ENCODE measurements at regions not wholly inside any gene's neighbourhood (a gene's known extent, or its start where the extent isn't known, plus 50 kb on each side); places are given as distances from the start of the nearest gene placed in this dataset.
A peak's percentile ranks its signal among the peaks of the same experiment; 100 is the strongest.

DNA sequence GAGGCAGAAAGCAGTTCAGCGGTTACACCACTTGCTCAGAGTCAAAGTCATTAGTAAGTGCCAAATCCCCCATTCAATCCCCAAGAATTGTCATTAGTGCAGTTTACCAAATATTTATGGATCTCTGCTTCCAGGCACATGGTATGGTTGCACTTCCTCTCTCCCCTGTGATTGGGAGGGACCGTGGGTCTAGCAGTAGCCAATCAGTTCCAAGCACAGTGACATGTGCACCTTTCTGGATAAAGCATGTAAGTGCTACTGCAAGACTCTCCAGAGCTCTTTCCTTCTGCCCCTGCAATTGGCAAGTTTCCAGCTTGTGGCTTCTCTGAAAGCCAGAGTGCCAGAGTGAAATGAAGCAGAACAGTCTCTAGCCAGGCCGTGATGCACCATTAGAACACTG, 85.3 kb upstream of the FLRT2 start:
- DNase-seq, result peak; percentile 80

DNA sequence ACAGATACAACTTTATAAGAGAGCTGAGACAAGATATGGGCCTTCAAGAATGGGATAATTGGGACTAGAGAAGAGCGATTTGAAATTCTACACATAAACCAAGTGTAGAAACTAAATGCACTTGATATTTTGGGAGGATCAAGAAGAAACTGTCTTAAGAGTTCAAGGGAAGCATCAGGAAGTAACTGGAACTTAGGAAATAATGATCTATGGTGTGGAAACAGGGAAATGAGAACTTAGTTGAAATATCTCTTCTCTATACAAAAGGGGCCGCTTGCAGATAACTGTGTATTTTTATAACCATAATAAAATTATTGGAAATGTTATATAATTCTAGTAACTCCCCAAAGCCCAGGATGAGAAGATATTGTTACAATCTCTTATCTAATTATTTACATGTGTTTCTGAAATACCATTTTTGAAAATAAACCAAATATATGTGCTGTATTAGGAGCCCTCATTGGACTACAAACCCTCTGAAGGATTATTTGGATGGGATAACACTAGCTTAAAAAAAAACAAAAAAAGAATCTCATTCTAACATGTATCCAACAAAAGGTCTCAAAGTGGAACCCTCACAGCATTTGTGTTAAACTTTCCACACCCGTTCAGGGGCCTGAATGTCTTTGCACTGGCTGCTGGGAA, 84.7 kb upstream of the FLRT2 start:
- DNase-seq, result no peak

DNA sequence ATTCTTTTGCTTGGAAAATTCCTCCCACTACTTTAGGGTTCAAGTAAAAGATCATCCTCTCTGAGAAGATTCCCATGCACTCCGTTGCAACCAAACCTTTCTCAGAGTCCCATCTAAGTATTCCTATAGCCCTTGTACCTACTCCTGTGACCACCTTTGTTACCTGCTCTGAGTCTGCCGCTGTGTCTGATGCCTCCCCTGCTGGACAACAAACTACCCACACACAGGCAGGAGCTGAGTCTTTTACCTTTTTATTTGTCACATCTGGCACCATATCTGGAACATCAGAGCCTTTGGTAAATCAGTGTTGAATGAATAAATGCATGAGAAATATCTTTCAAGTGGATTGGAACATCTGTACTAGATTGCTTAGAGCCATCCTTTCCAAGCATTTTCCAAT, 82.1 kb upstream of the FLRT2 start:
- no peak for DNase-seq

DNA sequence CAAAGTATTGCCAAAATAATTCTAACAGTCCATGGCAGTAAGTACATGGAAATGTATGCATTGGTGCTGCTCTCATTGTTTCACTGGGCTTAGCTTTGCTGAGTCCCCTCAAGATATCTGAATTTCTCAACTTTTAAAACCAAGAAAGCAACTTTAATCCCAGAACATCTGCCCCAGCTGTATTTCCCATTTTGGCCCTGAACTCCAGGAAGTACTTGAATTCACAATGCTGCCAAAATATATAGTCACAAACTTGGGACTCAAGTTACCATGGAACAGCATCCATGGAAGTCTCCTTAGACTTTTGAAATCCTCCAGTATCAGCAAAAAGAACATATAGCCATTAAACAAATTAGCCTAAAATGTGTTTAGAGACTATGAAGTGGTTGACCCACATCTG, 78.5 kb upstream of the FLRT2 start:
- no peak for DNase-seq

DNA sequence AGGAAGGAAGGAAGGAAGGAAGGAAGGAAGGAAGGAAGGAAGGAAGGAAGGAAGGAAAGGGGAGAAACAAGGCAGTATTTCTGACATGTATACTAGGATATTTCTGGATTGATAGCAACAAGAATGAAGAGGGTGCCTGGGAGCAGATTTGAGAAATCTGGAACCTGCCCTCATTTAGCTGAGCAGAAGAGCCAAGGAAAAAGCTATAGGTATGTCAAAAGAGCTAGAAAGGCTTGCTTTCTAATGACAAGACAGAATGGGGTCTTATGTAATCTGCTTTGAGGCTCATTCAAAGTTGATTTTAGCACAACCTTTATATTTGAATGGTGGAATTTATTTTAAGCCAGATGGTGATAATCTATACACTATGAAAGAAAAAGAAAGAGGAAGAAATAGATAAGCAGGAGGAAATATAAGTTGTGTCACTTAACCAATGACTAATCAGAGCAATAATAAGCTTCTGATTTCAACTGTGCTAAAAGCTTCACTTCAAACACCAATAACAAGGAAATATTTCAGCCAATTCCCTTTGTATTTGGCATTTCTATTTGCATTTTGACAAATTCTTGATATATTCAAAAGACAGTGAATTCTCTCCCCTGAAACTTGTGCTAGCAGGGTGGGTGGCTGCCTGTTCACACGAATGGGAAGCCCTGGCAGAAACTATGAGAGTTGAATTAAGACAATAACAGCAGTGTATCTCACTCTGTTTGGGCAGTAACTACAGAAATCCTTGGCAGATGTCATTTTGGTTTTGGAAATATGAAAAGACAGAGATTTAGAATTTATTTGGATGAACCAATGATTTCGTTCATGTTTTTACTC, 76.3 kb upstream of the FLRT2 start:
- no peak for DNase-seq

DNA sequence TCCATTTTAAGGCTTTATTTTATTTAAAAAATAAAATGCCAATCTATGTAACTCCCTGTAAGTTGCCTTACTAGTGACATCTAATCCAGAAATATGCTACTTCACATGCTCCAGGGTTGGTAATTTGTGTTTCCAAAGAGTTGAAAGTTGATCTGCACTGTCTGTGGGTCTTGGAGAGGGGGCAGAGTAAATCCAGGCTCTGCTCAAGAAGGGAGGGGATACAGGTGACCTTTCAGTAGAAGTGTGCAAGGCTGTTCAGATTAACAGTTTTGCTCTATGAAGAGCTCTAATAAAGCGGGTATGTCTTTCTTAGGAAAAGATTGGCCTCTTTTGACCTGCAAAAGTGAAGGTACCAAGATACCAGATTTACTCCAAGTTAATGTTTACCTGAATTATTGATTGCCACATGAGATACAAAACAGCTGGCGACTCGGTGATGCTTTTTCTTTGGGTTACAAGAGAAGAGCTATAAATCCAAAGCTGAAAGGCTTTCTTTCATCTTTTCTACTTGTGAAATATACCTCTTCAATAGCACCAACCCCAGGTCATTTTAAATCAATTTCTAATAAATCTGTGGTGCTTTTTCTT, 75.6 kb upstream of the FLRT2 start:
- no peak for DNase-seq

DNA sequence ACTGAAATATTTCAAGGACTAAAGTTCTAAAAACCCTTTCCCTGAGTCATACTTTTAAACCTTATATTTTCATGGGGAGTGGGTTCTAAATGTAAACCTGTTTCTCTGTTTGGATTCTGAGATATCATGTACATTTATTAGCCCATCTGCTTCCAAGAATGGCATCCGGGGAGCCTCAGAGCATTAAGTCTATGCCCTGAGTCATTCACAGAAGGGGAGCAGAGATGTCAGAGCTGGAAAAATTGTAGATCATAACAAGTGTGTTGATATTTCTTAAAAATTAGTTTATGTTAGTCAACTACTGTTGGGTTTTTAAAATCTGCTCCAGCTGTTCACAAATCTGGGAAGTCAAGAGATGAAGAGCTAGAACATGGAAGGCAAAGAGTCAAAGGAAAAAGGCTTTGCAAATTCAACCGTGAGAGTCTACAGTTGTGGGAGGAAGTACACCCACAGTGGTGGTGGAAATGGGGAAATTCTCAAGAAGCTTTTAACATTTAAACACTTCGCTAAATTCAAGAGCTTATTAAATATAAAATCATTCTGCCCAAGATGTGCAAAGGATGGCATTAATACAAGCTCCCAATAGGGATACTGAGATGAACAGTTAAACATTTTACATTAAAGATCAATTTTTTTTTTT, 70.5 kb upstream of the FLRT2 start:
- no peak for DNase-seq

DNA sequence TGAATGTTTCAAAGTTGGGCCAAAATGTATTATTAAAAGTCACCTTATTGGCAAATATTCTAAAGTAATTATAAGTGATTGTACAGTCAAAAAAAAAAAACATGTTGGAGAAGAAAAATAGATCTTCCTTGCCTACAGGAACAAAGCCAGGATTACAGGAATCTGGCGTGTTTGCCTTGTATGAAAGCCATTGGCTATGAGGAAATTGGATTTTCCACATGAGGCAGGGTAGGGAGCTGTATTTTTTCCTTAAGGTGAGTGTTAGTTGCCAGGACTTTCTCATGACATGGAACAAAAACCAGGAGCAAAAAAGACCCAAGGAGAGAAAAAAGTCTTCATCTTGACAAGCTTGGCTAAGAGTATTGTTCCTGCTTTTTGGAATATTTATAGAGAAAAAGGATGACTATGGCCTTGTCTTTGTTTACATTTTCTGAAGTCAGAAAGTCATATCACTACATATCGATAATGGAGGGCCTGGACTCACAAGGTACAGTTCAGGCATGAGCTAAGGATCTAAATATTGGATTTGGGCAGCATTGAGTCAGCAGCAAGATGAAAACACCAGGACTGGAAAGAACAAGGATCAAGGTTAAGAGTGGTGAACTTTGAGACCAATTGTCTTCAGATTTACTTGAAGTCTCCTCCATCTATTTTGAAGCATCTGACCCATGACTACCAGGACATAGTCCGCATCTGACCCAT, 68.4 kb upstream of the FLRT2 start:
- no peak for DNase-seq

DNA sequence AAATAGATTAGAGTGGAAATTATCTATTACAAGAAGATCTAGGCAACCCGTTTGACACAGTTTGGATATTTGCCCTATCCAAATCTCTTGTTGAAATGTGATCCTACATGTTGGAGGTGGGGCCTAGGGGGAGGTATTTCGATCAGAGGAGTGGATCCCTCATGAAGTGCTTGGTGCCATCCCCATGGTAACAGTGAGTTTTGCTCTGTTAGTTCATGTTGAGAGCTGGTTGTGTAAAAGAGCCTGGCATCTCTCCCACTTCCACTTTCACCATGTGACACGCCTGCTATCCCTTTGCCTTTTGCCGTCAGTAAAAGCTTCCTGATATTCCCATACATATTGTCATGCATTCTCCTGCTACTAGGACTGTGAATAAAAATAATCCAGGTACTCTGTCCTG, 66.4 kb upstream of the FLRT2 start:
- no peak for DNase-seq

DNA sequence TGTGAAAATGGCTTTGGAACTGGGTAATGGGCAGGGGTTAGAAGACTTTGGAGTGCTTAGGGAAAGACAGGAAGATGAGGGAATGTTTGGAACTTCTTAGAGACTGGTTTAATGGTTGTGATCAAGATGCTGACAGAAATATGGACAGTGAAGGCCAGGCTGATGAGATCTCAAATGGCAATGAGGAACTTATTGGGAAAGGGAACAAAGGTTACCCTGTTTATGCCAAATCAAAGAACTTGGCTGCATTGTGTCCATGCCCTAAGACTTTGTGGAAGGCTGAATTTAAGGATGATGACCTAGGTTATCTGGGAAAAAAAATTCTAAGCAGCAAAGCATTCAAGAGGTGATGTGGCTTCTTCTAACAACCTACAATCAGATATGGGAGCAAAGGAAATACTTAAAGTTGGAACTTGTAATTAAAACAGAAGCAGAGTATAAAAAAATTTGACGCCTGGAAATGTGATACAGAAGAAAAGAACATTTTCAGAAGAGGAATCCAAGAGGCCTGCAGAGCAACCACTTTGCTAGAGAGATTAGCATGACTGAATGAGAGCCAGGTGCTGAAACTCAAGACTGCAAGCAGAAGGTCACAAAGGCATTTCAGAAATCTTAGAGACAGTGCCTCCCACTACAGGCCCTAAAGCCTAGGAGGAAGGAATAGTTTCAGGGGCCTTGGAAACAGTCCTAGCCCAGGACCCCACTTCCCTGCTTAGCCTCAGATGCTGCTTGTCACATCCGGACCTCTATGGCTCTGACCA, 65.6 kb upstream of the FLRT2 start:
- DNase-seq, result no peak

DNA sequence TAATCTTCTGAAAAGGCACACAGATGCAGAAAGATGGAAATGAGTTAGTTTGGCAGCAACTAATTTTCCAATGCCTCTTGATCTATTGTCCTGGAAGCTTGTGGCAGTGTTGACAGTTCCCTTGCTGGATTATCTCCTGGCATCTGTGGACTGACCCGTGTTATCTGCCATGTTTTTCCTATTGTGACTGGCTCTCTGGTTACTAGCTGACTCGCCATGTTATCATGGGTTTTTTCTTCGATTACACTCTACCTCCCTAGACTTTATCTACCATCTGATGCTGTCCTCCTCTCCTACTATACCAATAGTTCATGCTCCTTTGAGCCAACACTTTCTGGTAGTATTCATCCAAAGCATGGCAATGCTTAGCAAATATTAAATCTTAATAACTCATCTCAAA, 63.3 kb upstream of the FLRT2 start:
- DNase-seq, result no peak

DNA sequence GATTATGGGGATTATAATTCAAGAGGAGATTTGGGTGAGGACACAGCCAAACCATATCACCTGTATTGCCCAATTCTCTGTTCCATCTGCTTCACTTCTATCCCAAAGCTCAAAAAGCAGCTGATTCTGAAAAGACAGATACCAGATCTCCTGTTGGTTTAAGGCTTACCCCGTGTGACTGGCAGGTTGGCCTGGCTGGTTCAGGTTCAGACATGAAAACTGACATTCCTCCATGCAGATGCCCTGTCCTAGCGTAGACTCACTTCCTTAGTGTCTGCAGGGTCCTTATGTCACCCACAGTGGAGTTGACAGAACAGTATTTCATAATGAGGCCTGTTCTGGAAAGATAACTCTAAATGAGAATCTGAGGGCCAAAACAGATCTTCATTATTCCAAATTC, 61.1 kb upstream of the FLRT2 start:
- no peak for DNase-seq

DNA sequence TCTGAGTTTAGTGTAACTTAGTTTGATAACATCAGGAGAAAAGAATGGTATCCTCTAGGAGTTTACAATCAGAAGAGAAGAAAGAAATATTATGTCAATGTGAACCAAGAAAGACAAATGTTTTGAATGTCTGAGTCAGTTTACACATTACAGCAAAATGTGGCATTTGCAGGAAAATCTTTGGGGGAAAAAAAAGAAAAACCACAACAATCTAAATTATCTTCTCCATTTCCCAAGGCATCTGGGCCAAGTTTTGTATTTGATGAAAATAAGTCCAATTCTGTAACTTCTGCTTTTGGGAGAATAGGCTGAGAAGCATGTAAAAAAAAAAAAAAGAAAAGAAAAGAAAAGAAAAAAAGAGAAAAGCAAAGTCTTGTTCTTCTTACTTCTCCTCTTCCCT, 58.8 kb upstream of the FLRT2 start:
- no peak for DNase-seq

DNA sequence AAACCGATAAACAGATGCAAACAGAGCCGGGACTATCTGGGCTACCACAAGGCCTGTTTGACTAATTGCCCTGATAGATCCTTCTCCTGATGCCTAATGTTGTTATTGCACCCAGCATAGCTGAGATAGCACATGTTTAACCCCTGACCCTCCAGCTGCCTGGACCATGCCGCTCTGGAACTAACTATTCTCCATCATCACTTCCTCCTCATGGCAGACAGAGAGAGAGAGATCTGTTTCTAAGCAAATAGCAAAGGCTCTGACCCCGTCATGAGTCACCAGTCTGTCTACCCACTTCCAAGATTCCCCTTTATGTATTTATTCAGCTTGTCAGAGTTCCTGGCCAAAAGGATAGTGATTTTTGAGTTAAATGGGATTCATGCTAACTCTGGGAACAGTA, 58.2 kb upstream of the FLRT2 start:
- no peak for DNase-seq

DNA sequence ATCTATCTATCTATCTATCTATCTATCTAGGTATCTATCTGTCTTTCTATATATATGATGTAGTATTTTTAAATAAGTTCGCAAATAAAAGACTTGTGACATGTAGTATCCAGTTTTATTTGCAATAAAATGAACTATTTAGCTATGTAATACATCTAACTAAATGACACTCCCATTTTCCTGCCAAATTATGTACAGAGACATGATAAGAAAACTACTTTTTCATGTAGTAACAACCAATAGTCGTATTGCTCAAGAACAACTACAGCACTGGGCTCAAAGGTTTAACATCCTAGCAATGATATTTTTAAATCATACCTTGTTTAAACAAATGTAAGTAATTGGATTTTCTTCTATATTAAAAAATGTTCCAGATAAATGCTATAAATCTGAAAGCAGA, 55.5 kb upstream of the FLRT2 start:
- DNase-seq, result no peak

DNA sequence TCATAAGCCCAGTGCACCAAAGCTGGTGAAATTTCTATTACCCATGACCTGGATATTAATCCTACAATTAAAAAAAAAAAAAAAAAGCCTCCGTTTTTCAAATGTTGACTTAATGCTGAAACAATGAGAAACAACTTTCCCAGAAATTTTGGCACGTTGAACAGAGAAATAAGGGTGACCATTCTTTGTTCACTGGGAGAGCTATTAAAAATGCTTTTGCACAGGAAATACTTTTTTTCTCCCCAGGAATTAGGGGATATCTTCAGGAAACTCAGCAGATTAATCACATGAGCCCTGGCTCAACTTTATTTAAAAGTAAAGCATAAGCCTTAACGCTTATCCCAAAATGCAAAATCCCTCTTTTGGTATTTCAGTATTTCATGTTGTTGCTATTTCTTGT, 54.8 kb upstream of the FLRT2 start:
- DNase-seq, result no peak

DNA sequence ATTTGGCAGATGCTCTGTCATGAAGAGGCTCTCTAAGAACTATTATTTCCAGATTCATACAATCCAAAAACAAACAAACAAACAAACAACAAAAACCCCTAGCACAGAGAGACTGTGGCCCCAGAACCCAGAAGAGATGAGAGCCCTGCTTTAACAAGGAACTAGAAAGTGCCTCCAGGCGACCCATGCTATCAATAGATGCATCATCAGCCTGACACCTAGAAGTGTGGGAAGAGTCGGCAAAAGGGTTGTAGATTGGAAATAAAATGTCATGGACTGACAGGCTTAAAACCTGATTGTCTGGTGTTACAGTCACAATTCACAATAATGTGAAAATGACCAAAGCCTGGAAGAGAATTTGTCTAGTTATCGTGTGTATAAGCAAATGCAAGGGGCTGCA, 50.6 kb upstream of the FLRT2 start:
- DNase-seq, result no peak

DNA sequence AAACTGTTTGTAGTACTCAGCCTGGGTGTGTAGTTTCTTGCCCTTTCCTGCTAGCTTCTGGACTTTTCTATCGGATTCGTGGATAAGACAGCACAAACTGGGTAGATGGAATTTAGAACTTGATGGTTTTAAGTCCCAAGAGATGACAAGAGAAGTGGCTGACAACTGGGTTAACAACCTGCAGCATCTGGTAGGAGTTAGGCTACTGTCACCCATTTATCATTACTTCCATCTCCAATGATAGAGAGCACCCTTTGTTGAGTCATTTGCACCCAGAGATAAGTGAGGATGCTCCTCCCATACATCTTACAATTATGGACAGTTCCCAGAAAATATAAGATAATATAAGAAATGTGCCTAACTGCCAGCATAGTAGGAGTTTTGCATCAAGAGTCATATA, 50.2 kb upstream of the FLRT2 start:
- no peak for DNase-seq
